RPMI7951 (cell line): ENCODE measurements at regions not wholly inside any gene's neighbourhood (a gene's known extent, or its start where the extent isn't known, plus 50 kb on each side); places are given as distances from the start of the nearest gene placed in this dataset.

ENCODE experiments used
- DNase-seq: peaks from one replicate; pipeline ENCODE4 v3.0.0-alpha.2; 2012; ENCODE audit warnings: low read depth

DNA sequence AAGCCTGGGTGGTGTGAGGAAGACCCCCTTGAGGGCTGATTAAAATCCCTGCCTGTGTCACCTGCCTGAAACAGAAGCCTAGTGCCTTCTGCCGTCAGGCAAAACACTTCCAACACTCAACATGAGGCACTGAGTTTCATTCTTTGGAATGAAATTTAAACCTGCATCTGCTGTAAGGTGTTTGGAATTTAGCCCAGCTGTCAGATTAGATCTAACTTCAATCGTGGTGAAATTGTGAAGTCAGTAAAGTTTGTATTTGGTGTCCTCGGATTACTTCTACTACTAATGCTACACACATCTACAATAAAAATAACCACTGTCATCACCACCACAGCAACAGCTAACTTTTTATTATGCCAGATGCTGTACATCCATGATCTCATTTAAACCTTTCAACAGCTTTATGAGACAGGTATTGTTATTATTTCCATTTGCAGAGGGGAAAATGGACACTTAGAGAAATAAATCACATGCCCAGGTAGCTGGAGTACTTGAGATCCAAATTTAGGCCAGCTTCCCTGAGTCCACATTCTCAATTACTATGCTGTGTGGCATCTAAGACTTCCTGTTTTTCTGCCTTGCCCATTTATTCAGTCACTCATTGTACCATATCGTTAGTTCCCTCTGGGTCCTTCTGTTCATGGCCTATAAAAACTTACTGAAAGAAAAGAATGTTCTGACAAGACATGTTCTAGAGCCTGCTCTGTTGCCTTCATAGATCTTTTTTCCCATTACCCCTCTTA lies 98.2 kb upstream of the GCFC2 start:
- no peak for DNase-seq

DNA sequence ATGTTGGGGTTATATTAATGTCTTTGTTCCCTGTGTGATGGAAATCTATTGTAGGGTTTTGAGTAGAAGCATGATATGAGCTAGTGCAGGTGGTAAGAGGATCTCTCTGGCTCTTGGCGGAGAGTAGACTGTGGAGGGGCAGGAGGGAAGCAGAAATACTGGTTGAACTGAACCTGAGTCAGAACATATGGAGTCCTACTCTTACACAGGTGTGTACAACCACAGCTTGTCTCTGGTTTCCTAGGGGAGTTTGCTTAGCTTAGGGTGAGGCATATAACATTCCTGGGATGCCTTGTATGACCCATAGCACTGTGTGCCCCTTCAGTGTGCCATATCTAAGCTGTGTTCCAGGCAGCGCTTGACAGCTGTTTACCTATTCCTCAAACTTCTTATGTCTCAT lies 97.3 kb upstream of the GCFC2 start:
- DNase-seq: no peak

DNA sequence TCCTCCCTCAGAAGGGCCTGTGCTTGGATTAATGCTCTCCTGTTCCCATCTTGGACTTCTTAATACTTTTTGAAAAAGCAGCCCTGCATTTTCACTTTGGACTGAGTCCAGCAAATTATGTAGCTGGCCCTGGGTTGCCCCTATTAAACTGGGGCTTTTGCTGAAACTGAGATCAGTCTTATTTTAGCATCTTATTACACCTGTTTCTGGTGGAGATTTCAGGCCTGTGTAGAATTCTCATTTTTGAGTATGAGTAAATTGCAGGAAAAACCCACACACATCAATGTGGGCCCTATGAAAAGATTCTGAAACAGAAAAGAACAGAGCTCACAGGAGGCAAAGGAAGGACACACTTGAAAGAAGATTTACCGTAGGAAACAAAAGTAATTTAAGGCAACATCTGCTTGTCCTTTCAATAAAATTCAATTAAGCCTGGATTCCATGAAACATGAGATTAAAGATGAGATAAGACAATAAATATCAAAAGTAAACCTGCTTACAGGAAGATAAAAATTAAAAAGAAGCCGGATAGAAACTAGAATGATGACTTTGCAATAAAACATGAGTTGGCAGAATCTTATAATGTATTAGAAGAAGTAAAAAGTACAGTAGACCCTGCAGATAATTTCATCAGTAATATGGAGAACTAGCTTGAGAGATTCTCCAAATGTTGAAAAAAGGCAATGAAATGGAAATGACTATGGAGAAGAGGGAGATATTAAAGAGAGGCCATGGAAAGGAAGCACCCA lies 90.7 kb upstream of the GCFC2 start:
- DNase-seq: no peak

DNA sequence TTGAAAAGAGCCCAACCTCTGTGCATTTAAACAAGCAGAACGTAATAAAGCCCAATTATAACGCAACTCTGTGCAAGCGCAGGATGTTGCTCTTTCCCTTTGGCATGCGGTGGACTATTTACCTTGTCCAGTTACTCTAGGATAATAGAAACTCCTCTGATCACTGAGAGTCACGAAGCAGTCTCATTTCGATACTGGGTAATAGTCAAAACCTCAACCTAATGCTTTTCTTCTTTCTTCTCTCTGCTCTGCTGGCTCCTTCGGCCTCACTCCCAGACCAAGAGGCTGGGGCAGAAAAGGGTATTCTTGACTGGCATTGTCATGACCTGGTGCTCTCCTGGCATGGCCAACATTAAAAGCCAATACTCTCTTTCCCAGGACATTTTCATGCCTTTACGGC lies 89.7 kb upstream of the GCFC2 start:
- no peak for DNase-seq

DNA sequence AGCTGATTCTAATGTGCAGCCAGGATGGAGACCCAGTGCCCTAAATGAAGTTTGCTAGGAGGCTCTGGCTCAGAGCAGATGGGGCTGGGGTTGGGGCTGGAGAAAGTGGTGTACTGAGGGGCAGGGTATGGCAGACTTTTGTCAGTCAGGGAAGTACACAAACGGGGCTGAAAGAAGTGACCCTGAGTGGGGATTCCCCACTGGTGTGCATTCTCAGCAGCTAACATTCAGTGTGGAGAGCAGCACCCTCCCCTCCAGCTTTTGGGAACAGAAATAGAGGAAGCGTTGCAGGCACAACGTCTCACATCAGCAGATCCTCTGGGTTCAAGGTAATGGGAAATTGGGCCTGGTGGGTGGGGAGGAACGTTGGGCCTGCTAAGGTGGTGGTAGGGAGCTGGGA lies 89.1 kb upstream of the GCFC2 start:
- DNase-seq: no peak

DNA sequence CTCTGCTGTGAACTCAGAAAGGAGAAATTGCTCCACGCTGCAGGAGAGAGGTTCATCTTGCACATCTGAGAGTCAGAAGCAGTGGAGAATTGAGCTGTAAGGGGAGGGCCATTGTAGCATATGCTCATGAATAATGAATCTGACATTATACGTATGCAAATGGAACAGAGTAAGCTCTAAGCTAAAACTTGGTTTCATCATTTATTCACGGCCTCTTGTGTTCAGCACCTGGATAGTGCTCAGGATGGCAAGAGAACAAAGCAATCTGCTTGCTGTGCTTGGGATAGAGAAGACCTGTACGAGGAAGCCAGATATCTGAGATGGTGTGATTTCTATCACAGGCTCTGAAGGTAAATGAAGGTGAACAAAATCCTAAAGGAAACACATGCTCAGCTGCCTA lies 87.9 kb upstream of the GCFC2 start:
- no peak for DNase-seq

- DNase-seq: no peak
These were observed 82.3 kb upstream of the GCFC2 start for GRCh38 chr2:75792996-75793395.

DNA sequence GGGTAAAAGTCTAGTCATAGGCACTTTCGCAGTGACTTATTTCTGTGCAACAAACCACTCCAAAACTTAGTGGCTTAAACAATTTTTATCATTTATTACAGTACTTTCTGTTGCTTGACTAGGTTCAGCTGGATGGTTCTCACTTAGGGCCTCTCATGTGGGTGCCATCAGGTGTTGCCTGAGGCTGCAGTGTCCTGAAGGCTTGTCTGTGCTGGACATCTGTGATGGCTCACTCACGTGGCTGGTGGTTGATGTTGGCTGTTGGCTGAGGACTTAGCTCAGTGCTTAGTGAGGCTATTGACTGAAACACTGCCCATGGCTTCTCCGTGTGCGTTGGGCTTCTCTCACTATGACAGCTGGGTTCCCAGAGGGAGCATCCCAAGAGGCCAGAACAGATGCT lies 81.4 kb upstream of the GCFC2 start:
- DNase-seq: no peak

DNA sequence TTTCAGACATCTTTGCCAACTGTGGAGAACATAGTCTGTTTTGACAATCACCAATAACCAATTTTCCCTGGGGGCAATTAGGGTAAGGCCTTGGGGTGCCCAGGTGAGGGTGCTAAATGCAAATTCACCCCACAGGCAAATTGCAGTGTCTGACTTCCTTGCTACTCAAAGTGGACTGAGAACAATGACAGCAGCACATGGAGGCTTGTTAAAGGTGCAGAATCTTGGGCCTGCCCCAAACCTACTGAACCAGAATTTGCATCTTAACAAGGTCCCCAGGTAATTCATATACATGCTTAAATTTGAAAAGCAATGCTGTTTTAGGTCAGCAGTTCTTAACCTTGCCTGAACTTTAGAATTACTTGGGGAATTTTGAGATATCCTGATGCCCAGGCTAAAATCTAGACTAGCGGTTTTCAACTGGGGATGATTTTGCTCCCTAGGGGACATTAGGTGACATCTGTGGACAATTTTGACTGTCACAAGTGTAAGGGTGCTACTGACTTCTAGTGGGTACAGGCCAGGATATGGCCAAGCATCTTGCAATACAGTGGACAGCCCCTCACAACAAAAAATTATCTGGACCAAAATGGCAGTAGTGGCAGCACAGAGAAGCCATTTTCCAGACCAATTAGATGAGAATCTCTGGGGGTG lies 80.2 kb upstream of the GCFC2 start:
- DNase-seq: no peak

DNA sequence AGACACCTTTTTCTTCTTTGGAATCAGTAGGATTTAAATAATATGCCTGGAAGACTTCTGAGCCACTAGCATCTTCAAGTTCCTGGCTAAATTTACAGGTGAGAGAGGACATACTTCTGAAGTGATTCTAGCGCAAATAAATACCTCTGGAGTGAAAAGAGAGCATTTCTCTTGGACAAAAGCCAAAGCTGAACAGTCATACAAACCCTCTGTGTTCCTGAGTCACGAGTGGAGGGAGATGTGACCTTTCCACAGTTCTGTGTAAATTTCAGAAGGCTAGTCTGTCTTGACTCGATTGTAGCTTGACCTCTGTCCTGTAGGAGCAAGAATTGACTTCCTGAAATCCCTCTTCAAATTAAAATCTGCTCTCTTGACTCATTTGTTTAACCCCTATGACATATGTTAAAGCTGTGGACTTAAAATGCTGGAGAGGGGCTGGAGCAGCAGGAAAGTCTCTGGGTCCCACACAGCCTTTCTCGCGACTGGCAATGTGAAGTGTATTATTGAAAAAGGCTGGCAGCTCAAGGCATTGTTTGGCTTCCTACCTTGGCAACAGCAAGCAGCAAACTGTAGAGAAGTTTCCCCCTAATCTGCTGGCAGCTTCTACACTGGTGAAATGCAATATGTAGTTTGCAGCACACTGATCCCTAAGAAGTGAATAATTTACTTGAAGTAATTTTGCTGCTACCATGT lies 79.6 kb upstream of the GCFC2 start:
- DNase-seq: no peak

DNA sequence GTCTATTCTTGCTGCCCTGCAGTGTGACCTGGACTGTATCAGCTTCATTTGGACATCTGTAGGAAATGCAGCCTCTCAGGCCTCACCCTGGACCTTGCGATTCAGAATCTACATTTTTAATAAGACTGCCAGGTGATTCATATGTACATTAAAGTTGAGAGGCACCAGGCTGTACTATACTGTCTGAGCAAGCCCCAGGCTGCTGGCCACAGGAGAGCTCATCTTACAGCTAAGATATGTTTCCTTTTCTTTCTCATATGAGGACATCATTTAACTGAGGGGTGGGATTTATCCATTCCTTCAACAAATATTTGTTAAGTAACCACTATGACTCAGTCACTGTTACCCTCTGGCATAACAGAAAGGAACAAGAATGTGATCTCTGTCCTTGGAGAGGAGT lies 78.2 kb upstream of the GCFC2 start:
- DNase-seq: no peak

DNA sequence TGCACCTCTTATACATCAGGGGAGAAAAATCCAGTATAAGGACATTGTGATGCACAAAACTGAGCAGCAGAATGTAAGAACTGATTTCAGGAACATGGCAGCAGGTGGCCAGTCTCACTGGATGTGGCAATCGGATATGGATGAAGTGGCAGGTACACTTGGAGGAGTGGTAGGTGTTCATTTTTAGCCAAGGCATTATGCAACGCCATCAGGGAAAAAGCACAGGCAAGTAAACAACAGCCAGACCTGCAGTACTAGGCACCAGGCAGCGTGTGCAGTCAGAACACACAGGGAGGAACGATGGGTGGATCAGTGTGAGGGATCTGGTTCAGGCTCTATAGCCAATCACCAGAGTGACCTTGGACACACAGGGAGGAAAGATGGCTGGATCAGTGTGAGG lies 77.4 kb upstream of the GCFC2 start:
- no peak for DNase-seq

GRCh38 chr2:75787532-75788132 lies 76.9 kb upstream of the GCFC2 start:
- DNase-seq: peak; percentile 26

GRCh38 chr2:75775311-75775823 lies 64.7 kb upstream of the GCFC2 start:
- DNase-seq: no peak

DNA sequence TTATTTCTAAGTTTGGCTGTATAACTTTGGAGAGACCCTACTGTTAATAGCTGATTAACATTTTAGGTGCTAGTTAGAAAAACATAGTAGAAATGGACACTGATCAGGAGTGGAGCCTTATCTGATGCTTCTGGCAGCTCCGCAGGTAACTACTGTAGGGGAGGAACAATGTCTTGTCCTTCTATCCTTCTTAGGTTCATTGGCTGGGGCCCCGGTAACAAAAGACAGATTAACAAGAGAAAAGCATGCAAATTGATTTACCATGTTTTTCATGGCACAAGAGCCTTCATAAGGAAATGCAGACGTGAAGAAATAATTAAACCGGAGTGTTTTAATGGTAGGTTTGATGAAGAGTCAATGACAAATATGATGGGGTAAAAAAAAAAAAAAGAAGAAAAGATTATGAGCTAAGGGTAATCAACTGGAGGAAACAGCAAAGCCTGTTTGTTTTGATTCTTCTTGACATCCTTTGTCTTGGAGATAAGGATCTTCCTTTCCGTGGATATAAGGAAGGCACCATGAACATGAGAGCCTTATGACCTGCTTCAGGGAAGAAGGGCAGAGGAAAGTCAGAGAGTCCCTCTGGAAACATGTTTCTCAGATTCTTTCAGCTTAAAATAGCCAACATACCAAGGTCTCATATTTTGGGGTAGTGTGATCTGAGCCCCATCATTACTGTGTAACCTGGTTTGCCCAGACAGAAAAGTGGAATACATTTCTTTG lies 62.4 kb upstream of the GCFC2 start:
- DNase-seq: no peak

DNA sequence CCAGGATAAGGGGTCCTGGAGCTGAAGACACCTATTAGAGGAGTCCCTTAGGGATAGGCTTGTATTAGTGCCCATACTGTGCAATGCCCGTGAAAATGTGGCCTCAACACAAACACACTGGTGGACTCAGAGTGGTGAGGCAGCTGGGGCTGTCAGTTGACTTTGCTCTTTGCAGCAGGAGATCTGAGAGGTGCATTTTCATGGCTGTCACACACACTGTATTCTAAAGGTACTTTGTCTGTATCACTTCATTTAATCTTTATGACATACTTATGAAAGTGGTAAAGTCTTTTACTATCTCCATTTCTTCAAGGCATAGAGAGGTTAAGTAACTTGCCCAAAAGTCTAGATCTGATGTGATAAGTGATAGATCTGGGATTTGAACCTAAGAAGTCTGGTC lies 55.1 kb upstream of the GCFC2 start:
- no peak for DNase-seq

DNA sequence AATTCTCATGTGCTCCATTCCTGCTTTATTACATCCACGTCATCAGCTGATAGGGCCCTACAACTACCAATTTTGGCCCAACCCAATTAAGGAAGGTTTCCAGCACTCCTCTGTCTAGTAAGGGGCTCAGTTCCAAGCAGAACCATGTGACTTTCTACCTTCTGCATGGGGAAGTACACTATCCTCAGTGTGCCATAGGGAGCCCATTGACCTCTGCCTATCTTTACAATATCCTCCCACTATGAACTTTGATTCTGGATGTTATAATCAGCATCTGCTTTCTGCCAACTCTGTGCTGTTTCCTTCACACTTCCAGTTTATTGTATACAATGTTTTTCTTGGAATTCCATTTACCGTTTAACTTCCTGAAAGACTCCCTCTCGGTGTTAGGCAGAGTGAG lies 53.9 kb upstream of the GCFC2 start:
- DNase-seq: no peak
